K562 (cell line): ENCODE measurements at regions not wholly inside any gene's neighbourhood (a gene's known extent, or its start where the extent isn't known, plus 50 kb on each side); places are given as distances from the start of the nearest gene placed in this dataset.

Experiments
- ATAC-seq: fragments of 200-7000 bp; cut with Tn5 transposase; 3 replicates; pipeline ENCODE4 v1.9.1; 2020; ENCODE audit warnings: moderate library complexity
- BruUV-seq: library from RNA; stranded (reverse); fragments of 400-500 nt; replicated peaks from 2 replicates; lab custom pipeline; 2021; lab: Mats Ljungman, UMichigan
- CTCF ChIA-PET: fragments of 300-600 bp; formaldehyde crosslinking; extraction: SDS; loops from one replicate; lab custom pipeline; 2021; ENCODE audit warnings: low intra/inter-chr PET ratio; lab: Yijun Ruan, JAX
- POLR2A ChIA-PET: fragments of 300-600, 350-650 bp; sonication (Branson Sonifier 250); formaldehyde crosslinking; extraction: SDS; loops from one replicate; lab custom pipeline; 2021; ENCODE audit warnings: antibody characterized with exemption, inconsistent platforms; lab: Yijun Ruan, JAX
- DNase-seq, 4 experiments: peaks; one replicate each; pipeline versions ENCODE4 v3.0.0 to v3.0.0-alpha.2; 2011 to 2018; ENCODE audit warnings: low spot score in 3 of 4, mixed read lengths in 3 of 4; ENCODE audit errors: extremely low read depth in 1 of 4
- FAIRE-seq: peaks from 2 replicates; lab custom pipeline; 2011; peaks lifted over from hg19 to GRCh38; lab: Jason Lieb, UNC
- H2AFZ ChIP-seq: 2 replicates; pipeline ENCODE4 v1.6.0; 2011; ENCODE audit warnings: low read depth, low read length, control low read depth, inconsistent platforms
- H3K27ac ChIP-seq: fragments of 200-600 bp; 3 replicates; pipeline ENCODE4 v1.8.0; 2011; ENCODE audit warnings: low read depth, mild to moderate bottlenecking, control low read depth, inconsistent platforms, low read length, moderate library complexity, mixed read lengths; ENCODE audit errors: extremely low read depth
- H3K27me3 ChIP-seq, 2 experiments: fragments of 300-600 bp in 1 of 2; 2 replicates in 1 of 2; 3 replicates in 1 of 2; pipeline versions ENCODE4 v1.6.0 to v1.8.0; 2011; ENCODE audit warnings: inconsistent platforms in 2 of 2, low read length in 2 of 2, mild to moderate bottlenecking in 1 of 2, mixed read lengths in 1 of 2, moderate library complexity in 1 of 2; ENCODE audit not compliant: control insufficient read depth in 2 of 2, insufficient read depth in 2 of 2
- H3K36me3 ChIP-seq: fragments of 300-600 bp; 3 replicates; pipeline ENCODE4 v1.8.0; 2011; ENCODE audit warnings: mild to moderate bottlenecking, low read length, inconsistent platforms; ENCODE audit not compliant: control insufficient read depth, insufficient read depth
- H3K4me1 ChIP-seq, 2 experiments: fragments of 200-600 bp in 1 of 2; replicated peaks in 1 of 2; 2 replicates in 1 of 2; 3 replicates in 1 of 2; pipeline versions ENCODE4 v1.5.1 to v1.8.0; 2011; ENCODE audit warnings: inconsistent platforms in 2 of 2, low read length in 2 of 2, mild to moderate bottlenecking in 1 of 2, mixed read lengths in 1 of 2, moderate library complexity in 1 of 2; ENCODE audit not compliant: control insufficient read depth in 2 of 2, insufficient read depth in 2 of 2
- H3K4me2 ChIP-seq: 2 replicates; pipeline ENCODE4 v1.6.1; 2011; ENCODE audit warnings: low read length, control low read depth, inconsistent platforms, mixed read lengths; ENCODE audit not compliant: insufficient read depth
- H3K4me3 ChIP-seq: fragments of 200-600 bp; sonication (generic), shearing (Covaris generic); 2 replicates; pipeline ENCODE4 v1.5.1; 2016; ENCODE audit warnings: control low read depth, inconsistent platforms
- H3K79me2 ChIP-seq: fragments of 200-600 bp; 3 replicates; pipeline ENCODE4 v1.8.0; 2011; ENCODE audit warnings: low read length, inconsistent platforms; ENCODE audit not compliant: control insufficient read depth, insufficient read depth
- H3K9ac ChIP-seq, 2 experiments: 2 replicates each; pipeline versions ENCODE4 v1.6.0 to v1.6.1; 2011; ENCODE audit warnings: low read depth in 2 of 2, low read length in 2 of 2, control low read depth in 1 of 2, inconsistent platforms in 1 of 2, mild to moderate bottlenecking in 1 of 2, mixed read lengths in 1 of 2; ENCODE audit not compliant: insufficient read depth in 1 of 2
- H3K9me1 ChIP-seq: one replicate; pipeline ENCODE4 v1.6.0; 2011; ENCODE audit warnings: inconsistent platforms, mild to moderate bottlenecking, low read length, moderate library complexity; ENCODE audit not compliant: control insufficient read depth, insufficient read depth
- H3K9me3 ChIP-seq: replicated peaks from 2 replicates; pipeline ENCODE4 v1.5.1; 2011; ENCODE audit warnings: low read depth, low read length, inconsistent platforms; ENCODE audit not compliant: control insufficient read depth, insufficient read depth
- H4K20me1 ChIP-seq: replicated peaks from 2 replicates; pipeline ENCODE4 v1.6.1; 2011; ENCODE audit warnings: low read length, inconsistent platforms, mixed read lengths; ENCODE audit not compliant: control insufficient read depth, insufficient read depth
- MBD2 ChIP-seq: sonication (generic); IDR thresholded peaks from 2 replicates; pipeline ENCODE4 v1.6.1; 2016; ENCODE audit warnings: low read depth, borderline replicate concordance
- NELFE ChIP-seq: IDR thresholded peaks from 2 replicates; pipeline ENCODE4 v1.6.1; 2011; ENCODE audit warnings: mild to moderate bottlenecking; ENCODE audit not compliant: insufficient read depth, insufficient read length
- NFRKB ChIP-seq: fragments of 450-650 bp; IDR thresholded peaks from 2 replicates; pipeline ENCODE4 v1.6.1; 2016; ENCODE audit warnings: low read depth
- TAF1 ChIP-seq: IDR thresholded peaks from 2 replicates; pipeline ENCODE4 v1.6.1; 2011; ENCODE audit warnings: mild to moderate bottlenecking, low read length, moderate library complexity; ENCODE audit not compliant: insufficient read depth, control insufficient read depth, severe bottlenecking; ENCODE audit errors: extremely low read depth
- ZKSCAN3 ChIP-seq: fragments of 250-450 bp; sonication (Bioruptor Pico); IDR thresholded peaks from 2 replicates; pipeline ENCODE4 v1.4.0; 2020
- ZNF263 ChIP-seq: sonication (generic); formaldehyde crosslinking; IDR thresholded peaks from 2 replicates; pipeline ENCODE4 v1.8.0; 2022; ENCODE audit warnings: mild to moderate bottlenecking, missing genetic modification reagents, borderline replicate concordance
- WGBS: fragments of 100-300 bp; shearing (Covaris generic); methylation state at CpG from one replicate; pipeline ENCODE4 v1.1.6; 2016; ENCODE audit warnings: low coverage, mixed read lengths; ENCODE audit not compliant: insufficient coverage; ENCODE audit errors: missing lambda C conversion rate; 5-methylcytosine and 5-hydroxymethylcytosine counted together
- in situ Hi-C: fragments of 300-500 bp; cut with MboI; formaldehyde crosslinking; loops from 4 replicates; pipeline ENCODE4 v1.15.0; 2018; ENCODE audit warnings: inconsistent platforms, mixed read lengths
- intact Hi-C: fragments of 100-400 bp; cut with micrococcal nuclease; formaldehyde crosslinking; loops from 2 replicates; pipeline ENCODE4 v1.14.2; 2022
- TF ChIP-seq, protein P1 (sequence below): fragments of 250-450 bp; sonication (Bioruptor Pico); IDR thresholded peaks from 2 replicates; pipeline ENCODE4 v1.8.0; 2022; ENCODE audit warnings: moderate library complexity, mild to moderate bottlenecking, inconsistent platforms
- TF ChIP-seq, protein P2 (sequence below): sonication (generic); formaldehyde crosslinking; IDR thresholded peaks from 2 replicates; pipeline ENCODE4 v1.5.0; 2020; ENCODE audit warnings: missing genetic modification reagents
- TF ChIP-seq, protein P3 (sequence below): fragments of 450-650 bp; IDR thresholded peaks from 2 replicates; pipeline ENCODE4 v1.6.1; 2016

DNA sequence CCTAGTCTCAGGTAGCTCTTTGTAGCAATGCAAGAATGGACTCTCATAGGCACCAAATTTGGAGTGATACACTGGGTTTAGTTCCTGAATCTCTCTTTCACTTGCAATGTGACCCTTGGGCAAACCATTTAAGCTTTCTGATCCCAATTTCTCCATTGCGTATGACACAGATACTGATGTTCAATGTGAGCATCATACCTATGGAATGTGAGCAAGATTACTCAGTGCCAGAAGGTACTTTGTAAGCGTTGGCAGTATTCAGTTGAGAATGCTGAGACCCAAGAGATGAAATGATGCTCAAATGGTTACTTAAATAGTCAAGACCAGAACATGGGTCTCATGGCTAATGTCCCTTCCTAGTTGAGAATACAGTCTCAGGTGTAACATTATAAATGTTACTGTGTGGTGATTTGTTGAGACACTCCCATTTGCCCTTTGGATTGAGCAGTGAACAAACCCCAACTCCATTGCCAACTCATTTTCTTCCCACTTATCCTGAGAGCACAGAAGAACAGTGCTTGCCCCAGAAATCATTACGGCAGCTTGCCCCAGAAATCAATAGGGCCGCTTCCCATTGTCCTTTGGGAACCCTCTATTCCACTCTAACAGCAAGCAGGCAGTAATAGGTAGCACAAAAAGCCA is 134.1 kb downstream of the SOX9 start:
- Histone ChIP-seq H3K9ac (no peak overlapping the region), H3K9me1 (no peaks in the 10 kb centered on the region)
- CTCF ChIA-PET: no interaction called here
- 0% methylated on average over 4 of the region's 4 CpGs for WGBS
- TF ChIP-seq ZKSCAN3 (CRISPR knock-in tag): no peak
- TF ChIP-seq, all 486 proteins: peak for 0
- POLR2A ChIA-PET: interaction anchor here (0.6 kb wide), 1 partner anchor 9 kb away, joined by 3 read pairs; no protein-coding TSS in a partner anchor
- H3K9me3 ChIP-seq: no peaks in the 10 kb centered on the region
- H3K4me1 ChIP-seq: no peaks in the 10 kb centered on the region
- no peak for DNase-seq
- no peaks in the 10 kb centered on the region for H3K27me3 ChIP-seq
- no peaks in the 10 kb centered on the region for H4K20me1 ChIP-seq
- no peak overlapping the region for H3K4me3 ChIP-seq
- no peak for FAIRE-seq
- no peak overlapping the region for H3K27ac ChIP-seq
- H2AFZ ChIP-seq: no peak overlapping the region
- no TSS peak for BruUV-seq
- no peaks in the 10 kb centered on the region for H3K36me3 ChIP-seq
- intact Hi-C loops (no loop called here), in situ Hi-C loops (no loop called here)
- no peak for ATAC-seq
- no peaks in the 10 kb centered on the region for H3K79me2 ChIP-seq
- no peak overlapping the region for H3K4me2 ChIP-seq

DNA sequence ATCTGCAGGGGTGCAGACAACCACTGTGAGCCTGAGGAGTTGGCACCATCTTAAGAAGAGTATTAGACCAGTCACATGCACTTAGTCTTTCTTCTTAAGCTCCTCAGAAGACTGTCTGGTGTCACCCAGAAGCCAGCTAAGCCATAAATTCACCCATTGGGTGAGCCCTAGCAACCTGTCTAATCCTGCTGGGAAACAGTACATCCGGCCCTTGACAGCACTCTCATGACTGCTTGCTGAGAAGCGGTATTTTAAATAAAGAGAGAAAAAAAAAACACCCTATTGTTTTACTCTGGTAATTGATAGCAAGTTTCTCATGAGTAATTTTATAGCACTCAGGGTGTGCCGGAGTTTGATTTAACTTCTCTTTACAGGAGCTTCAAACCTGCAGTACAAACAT is 134.7 kb downstream of the SOX9 start:
- no peaks in the 10 kb centered on the region for H3K36me3 ChIP-seq
- ChIA-PET POLR2A (no interaction called here), CTCF (no interaction called here)
- H4K20me1 ChIP-seq: no peaks in the 10 kb centered on the region
- DNase-seq: no peak
- no peaks in the 10 kb centered on the region for H3K4me1 ChIP-seq
- in situ Hi-C loops (no loop called here), intact Hi-C loops (no loop called here)
- no peaks in the 10 kb centered on the region for H3K9me1 ChIP-seq
- BruUV-seq: no TSS peak
- no peak overlapping the region for H3K9ac ChIP-seq
- no peak overlapping the region for H3K27ac ChIP-seq
- no peaks in the 10 kb centered on the region for H3K79me2 ChIP-seq
- no peaks in the 10 kb centered on the region for H3K9me3 ChIP-seq
- no peak for FAIRE-seq
- WGBS: 0% methylated on average over 3 of the region's 3 CpGs
- no peak for ATAC-seq
- no peaks in the 10 kb centered on the region for H3K27me3 ChIP-seq
- H3K4me2 ChIP-seq: no peak overlapping the region
- H3K4me3 ChIP-seq: no peak overlapping the region
- H2AFZ ChIP-seq: no peak overlapping the region
- TF ChIP-seq NFRKB: no peak
- TF ChIP-seq, protein P1, sequence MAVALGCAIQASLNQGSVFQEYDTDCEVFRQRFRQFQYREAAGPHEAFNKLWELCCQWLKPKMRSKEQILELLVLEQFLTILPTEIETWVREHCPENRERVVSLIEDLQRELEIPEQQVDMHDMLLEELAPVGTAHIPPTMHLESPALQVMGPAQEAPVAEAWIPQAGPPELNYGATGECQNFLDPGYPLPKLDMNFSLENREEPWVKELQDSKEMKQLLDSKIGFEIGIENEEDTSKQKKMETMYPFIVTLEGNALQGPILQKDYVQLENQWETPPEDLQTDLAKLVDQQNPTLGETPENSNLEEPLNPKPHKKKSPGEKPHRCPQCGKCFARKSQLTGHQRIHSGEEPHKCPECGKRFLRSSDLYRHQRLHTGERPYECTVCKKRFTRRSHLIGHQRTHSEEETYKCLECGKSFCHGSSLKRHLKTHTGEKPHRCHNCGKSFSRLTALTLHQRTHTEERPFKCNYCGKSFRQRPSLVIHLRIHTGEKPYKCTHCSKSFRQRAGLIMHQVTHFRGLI (CRISPR knock-in tag): no peak
- TF ChIP-seq, protein P2, sequence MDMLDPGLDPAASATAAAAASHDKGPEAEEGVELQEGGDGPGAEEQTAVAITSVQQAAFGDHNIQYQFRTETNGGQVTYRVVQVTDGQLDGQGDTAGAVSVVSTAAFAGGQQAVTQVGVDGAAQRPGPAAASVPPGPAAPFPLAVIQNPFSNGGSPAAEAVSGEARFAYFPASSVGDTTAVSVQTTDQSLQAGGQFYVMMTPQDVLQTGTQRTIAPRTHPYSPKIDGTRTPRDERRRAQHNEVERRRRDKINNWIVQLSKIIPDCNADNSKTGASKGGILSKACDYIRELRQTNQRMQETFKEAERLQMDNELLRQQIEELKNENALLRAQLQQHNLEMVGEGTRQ (CRISPR knock-in tag): no peak
- TF ChIP-seq ZNF263 (CRISPR knock-in tag): no peak
- TF ChIP-seq TAF1: no peak
- no peak for TF ChIP-seq MBD2
- TF ChIP-seq NELFE: no peak
- TF ChIP-seq, protein P3, sequence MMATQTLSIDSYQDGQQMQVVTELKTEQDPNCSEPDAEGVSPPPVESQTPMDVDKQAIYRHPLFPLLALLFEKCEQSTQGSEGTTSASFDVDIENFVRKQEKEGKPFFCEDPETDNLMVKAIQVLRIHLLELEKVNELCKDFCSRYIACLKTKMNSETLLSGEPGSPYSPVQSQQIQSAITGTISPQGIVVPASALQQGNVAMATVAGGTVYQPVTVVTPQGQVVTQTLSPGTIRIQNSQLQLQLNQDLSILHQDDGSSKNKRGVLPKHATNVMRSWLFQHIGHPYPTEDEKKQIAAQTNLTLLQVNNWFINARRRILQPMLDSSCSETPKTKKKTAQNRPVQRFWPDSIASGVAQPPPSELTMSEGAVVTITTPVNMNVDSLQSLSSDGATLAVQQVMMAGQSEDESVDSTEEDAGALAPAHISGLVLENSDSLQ: no peak
